Heart left ventricle (tissue), 13 donors: ENCODE measurements at regions not wholly inside any gene's neighbourhood (a gene's known extent, or its start where the extent isn't known, plus 50 kb on each side); places are given as distances from the start of the nearest gene placed in this dataset.

ENCODE experiments used
- POLR2A ChIP-seq, 2 donors: fragments of 450-650 bp; IDR thresholded peaks; one replicate each; pipeline ENCODE4 v1.6.1; 2017; ENCODE audit warnings: antibody characterized with exemption in 2 of 2, mild to moderate bottlenecking in 2 of 2, moderate library complexity in 2 of 2
- TF ChIP-seq, protein P1 (sequence below), 12 donors: fragments of 200-600 bp; sonication (generic) in 4 of 12; IDR thresholded peaks; one replicate each; pipeline versions ENCODE4 v1.5.0 to v1.8.0; 2018 to 2022; ENCODE audit warnings: antibody characterized with exemption in 12 of 12, mild to moderate bottlenecking in 5 of 12
- donor health status: ischemic (EF 13 %, LVEDD 7.1; RV severe dilation, severe dysfunction).
- donor health status: DM: no; HTN: yes; CAD: no.
- donor health status: DM: no; HTN: no; CAD: no.
- donor health status: ischemic (EF 25% LVEDD 6.9; RV normal size, moderate dysfunction).
- donor health status: ischemic (EF 25% LVEDD 5.7; RV mildly dilated, moderate dysfunction).
- donor health status: ischemic (EF 35%, LVEDD 5.7; RV mildly dilated, moderate dysfunction).
- donor health status: nonischemic (EF 11% LVEDD 7.7; RV severe dilation, severe dysfunction).
- donor health status: DM: yes; HTN: yes; CAD: no.
- donor health status: PGD.
- donor health status: ischemic (EF 29% LVEDD 5.4; RV normal size, mild dysfunction).
- donor health status: nonischemic (EF 23%, LVEDD 6.1; RV moderate dilation, normal function).

DNA sequence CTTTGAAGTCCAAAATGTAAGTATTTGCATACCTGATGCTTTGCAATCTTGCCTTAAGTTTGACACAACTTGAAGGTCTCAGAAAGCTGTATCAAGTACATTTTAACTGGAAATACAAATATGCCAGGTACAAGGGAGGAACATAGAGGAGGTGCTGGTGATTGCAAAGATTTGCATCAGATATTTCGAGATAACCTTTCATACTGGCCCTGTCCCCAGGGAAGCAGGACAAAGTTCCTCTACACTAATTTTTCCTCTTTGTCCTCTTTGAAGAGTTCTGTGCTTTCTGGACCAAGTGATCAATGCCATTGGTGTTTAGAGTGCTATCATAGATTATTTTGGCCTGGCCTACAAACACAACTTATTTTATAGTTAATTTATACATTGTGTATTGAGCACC, 686.1 kb downstream of the HACE1 start:
- TF ChIP-seq, protein P1, sequence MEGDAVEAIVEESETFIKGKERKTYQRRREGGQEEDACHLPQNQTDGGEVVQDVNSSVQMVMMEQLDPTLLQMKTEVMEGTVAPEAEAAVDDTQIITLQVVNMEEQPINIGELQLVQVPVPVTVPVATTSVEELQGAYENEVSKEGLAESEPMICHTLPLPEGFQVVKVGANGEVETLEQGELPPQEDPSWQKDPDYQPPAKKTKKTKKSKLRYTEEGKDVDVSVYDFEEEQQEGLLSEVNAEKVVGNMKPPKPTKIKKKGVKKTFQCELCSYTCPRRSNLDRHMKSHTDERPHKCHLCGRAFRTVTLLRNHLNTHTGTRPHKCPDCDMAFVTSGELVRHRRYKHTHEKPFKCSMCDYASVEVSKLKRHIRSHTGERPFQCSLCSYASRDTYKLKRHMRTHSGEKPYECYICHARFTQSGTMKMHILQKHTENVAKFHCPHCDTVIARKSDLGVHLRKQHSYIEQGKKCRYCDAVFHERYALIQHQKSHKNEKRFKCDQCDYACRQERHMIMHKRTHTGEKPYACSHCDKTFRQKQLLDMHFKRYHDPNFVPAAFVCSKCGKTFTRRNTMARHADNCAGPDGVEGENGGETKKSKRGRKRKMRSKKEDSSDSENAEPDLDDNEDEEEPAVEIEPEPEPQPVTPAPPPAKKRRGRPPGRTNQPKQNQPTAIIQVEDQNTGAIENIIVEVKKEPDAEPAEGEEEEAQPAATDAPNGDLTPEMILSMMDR (IDR thresholded peaks at IDR 0.05) = no peak
- no peak for TF ChIP-seq POLR2A (IDR thresholded peaks at IDR 0.05)
